GM19452 (cell line): ENCODE measurements at regions not wholly inside any gene's neighbourhood (a gene's known extent, or its start where the extent isn't known, plus 50 kb on each side); places are given as distances from the start of the nearest gene placed in this dataset.
A peak's percentile ranks its signal among the peaks of the same experiment; 100 is the strongest.
"Not testable (repeated sequence)": the region's sequence is repeated elsewhere in the genome, so short reads cannot be mapped to it uniquely, and the experiment has no call there.

Experiments used
- ATAC-seq: cut with Tn5 transposase; IDR thresholded peaks from one replicate; pipeline ENCODE4 v1.9.1; 2021; ENCODE audit not compliant: unreplicated experiment

DNA sequence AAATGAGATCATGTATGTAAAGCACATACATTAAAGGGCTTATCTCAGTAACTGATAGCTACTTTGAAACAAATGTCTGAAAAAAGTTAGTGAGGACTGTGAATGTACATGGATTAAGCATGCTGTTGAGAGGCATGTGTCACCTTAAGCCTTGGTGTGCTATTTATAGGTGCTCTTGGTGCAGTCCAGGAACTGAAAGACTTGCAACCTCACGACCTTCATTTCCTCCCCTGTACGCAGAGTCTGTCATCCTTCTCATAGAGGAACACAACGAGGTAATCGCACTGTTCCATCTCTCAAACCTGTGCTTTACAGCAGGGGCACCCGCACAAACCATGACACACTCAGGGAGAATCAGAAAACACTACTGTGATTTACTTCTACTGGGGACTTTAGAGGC lies 65.6 kb downstream of the UFM1 start:
- peak; percentile 99 for ATAC-seq

DNA sequence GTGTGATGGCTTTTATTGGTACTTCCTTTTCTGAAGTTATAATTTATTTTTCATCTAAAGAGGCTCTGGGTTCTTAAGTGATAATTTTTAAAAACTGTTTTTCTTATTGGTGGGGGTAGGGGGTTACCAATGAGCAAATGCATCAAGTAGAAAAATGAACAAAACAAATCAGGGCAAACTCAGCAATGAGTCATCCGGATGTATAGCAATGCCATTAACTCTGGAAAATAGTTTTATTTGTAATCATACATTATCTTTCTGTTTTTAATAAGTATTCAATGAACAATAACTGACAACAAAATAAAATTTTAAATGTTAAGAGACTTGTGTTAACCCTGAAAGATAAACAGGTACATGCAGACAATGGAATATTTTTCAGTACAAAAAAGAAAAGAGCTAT lies 67.6 kb downstream of the UFM1 start:
- no peak for ATAC-seq

DNA sequence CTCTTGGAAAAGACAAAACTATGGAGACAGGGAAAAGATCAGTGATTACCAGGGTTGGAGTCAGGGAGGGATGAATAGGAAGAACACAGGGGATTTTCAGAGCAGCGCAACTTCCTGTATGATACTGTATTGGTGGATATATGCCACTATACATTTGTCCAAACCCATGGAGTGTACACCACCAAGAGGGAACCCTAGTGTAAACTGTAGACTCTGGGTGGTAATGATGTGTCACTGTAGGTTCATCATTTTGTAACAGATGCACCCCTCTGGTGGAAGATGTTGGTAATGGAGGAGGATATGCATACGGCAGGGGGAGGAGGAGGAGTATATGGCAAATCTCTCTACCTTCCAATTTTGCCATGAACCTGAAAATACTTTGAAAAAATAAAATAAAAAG lies 68.1 kb downstream of the UFM1 start:
- ATAC-seq, result no peak

DNA sequence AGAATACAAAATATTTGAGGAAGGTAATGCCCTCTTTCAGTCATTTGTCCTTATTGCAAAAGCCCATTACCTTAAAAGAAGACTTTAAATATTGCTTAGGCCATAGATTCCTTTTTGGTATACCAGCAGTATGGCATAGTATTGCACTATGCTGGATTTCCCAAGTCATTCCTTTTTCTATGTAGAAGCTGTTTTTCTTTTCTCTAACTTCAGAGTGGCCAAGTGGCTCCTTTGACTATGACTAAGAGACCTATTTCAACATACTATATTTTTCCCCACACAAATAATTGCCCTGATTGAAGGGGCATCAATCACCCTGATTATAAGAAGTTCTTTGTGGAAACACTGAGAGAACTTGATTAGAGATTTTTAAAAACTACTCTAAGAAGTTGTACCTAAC lies 68.6 kb downstream of the UFM1 start:
- ATAC-seq, result no peak

DNA sequence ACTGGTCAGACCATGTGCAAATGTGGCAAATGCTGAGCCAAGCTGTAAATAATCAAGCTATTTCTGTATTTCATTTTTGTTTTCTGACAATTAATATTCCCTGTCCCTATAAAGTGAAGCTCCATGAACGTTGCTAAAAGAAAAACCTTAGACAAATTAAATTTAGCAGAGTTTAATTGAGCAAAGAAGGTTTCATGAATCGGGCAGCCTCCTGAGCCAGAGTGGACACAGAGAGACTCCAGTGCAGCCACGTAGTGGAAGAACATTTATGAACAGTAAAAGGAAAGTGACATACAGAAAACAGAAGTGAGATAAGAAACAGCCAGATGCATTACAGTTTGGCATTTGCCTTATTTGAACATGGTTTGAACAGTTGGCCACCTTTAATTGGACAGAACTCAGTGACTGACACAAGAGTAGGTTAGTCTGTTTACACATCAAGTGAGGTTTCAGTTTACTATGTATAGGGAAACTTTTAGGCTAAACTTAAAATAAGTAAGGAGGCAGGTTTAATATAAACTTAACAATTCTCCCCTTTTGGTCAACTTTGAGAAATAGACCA lies 69.7 kb downstream of the UFM1 start:
- ATAC-seq, result no peak

DNA sequence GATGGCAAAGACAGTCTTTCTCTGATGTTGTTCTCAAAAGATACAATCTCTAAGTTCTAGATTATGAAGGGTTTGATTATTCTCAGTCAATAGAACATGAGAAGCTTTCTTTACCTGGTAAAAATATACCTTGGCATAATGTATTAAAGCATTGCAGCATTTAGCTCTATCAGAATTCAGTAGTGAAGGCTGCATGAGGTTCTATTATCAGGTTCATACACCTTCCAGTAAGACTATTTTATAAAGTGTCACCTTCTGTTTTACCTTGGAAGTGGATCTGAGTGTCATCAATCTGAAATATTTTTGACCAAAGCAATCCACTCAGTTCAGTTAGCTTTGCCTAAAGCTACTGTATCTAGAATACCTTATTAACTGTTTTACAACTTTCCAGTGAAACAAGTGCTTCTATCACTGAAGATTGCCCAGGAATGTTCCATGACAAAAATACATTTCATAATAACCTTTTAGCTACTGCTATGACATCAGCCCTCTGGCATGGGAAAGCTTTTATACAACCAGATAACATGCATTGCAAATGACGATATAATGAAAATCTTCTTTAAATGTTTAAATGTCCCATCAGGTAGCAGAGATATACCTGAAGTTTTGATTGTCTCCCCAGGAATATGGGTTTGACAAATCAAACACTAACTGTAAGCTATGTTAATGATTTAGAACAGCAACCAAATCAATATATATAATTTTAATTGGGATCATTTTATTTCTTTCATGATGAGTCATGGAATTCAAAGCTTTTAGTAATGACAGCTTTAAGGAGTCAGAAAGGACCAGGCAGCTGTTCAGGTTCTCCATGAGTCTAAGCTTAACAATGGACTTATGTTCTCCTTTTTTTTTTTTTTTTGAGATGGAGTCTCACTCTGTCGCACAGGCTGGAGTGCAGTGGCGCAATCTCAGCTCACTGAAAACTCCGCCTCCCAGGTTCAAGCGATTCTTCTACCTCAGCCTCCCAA lies 72.2 kb downstream of the UFM1 start:
- no peak for ATAC-seq

DNA sequence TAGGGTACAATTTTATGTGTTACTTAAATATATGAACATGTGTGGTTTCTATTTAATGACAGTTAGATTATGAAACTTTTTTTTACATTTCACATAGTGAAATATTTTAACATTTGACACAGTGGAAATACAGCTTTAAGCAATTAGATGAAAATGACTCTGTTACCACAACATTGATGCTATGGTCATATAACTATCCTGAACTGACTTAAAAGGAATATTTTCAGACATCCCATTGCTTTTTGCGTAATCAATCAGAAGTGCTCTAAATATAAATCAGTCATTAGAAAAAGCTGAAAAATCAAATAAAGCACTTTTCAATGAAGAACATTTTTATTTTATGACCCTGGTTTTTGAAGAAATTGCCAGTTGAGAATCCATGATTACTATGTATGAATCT lies 80.3 kb downstream of the UFM1 start:
- ATAC-seq, result no peak

DNA sequence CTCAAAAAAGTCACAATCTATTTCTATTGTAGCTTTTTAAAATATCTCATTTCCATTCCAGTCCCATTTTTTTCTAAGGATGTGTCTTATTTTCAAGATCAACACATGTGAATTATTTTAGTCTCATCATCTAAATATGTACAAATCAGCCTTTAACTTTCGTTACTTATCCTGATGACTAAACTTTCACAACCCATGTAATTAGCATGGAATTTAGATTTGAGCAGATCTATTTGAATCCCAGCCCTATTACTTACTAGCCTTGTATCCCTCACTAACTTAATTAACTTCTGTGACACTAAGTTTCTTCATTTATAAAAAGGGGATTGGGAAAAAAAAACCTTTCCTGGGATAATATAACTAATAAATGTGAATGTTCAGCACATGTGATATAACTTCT lies 81.1 kb downstream of the UFM1 start:
- ATAC-seq, result no peak

DNA sequence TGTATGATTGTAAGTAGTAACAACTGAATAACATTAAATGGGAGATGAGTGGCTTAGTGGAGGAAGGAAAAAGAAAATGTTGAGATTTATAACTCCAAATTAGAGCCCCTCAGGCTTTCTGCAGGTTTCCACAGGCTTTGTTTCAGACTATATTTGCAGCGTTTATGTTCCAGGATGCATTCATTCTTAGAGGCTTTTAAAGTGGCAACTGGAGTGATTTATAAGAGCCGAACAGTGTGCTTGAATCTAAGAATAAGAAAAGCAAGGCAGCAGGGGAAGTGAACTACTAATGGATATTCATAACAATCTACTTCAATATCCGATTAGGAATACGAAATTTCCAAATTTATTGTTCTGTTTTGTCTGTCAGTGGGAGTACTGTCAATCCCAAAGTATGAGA lies 91.0 kb downstream of the UFM1 start:
- ATAC-seq, result no peak

DNA sequence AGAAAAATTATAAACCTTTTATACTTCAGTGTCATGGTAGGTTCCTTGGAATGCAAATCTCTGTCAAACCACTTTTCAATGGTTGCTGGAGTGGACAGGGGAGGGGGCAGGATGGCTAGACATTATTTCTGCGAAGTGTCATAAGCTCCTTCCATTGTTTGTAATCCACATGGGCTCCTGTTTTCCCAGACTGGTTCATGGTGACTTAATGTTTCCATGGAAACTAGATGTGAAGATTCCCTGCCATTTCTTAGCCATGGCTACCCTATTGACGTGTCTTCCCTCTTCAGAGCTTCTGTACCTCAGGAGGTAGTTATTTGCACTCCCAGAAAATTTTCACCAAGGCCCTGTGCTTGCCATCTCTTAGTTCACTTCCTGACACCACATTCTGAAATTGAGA lies 95.3 kb downstream of the UFM1 start:
- ATAC-seq, result no peak

DNA sequence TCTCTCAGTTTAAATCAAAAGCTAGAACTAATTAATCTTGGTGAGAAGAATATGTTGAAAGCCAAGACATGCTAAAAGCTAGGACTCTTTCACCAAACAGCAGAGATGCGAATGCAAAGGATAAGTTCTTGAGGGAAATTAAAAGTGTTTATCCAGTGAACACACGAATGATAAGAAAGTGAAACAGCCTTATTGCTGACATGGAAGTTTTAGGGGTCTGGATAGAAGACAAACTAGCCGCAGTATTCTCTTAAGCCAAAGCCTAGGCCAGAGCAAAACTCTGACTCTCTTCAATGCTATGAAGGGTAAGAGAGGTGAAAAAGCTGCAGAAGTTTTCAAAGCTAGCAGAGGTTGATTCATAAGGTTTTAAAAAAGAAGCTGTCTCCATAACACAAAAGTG lies 103.0 kb downstream of the UFM1 start:
- ATAC-seq, result no peak

DNA sequence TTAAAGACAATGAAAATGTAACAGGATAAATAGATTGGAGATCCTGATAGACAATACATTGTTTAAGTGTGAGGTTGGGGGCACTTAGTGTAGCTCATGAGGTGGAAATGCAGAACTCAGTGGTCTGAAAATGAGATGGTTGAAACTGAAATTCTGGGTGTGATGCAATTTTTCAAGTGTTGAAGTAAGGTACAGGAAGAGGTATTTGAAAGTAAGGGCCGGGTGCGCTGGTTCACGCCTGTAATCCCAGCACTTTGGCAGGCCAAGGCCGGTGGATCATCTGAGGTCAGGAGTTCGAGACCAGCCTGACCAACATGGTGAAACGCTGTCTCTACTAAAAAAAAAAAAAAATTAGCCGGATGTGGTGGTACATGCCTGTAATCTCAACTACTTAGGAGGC lies 113.0 kb downstream of the UFM1 start:
- ATAC-seq, result no peak

DNA sequence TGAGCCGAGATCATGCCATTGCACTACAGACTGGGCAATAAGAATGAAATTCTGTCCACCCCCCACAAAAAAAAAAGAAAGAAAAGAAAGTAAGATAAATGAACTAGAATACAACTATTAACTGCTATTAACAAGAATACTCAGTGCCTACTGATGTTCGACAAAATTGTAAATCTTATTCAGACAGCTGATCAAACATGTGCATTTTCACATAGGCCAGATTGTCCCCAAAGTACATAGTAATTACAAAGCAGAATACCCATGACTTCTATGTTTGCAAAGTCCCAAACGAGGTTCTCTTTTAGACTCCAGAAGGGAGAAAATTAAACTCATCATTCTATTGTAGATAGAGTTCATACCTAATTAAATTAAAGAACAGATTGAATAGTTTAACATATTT lies 113.4 kb downstream of the UFM1 start:
- ATAC-seq, result no peak

DNA sequence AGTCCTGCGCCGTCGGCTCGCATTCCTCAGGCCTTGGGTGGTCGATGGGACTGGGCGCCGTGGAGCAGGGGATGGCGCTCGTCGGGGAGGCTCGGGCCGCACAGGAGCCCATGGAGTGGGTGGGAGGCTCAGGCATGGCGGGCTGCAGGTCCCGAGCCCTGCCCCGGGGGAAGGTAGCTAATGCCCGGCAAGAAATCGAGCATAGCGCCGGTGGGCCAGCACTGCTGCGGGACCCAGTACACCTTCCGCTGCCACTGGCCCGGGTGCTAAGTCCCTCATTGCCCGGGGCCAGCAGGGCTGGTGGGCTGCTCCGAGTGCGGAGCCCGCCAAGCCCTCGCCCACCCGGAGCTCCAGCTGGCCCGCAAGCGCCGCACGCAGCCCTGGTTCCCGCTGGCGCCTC lies 122.8 kb downstream of the UFM1 start:
- ATAC-seq, result not testable (repeated sequence)

DNA sequence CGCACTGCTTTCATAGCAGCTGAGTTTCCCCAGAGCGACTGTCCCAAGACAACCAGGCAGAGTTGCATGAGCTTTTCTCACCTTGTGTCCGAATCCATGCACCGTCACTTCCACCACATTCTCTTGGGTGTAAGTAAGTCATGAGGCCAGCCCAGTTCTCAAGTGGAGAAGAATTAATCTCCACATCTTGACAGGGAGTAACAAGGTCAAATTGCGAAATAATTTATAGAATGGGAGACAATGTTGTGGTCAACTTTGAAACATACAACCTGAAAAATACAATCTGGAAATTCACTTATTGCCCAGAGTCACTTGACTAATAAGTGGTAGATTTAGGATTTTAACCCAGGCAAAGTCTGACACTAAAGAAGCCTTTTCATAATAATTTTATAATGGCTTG lies 123.7 kb downstream of the UFM1 start:
- no peak for ATAC-seq

DNA sequence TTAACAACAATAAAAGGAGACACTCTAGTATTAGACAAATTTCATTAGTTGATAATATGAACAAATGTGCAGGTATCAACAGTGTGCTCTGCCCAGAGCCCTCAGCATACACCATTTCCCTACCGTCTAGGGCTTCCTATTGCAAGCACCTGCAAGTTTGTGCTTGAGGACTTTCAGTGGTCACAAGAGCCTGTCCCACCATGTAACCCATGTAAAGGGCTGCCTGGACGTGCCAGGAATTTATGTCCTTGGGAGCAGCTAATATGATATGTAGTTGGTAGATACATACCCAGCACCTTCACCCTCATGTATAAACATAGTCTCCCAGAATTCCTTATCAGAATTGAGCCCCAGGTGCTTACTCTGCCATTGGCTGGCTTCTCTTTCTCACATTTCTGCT lies 128.0 kb downstream of the UFM1 start:
- no peak for ATAC-seq

DNA sequence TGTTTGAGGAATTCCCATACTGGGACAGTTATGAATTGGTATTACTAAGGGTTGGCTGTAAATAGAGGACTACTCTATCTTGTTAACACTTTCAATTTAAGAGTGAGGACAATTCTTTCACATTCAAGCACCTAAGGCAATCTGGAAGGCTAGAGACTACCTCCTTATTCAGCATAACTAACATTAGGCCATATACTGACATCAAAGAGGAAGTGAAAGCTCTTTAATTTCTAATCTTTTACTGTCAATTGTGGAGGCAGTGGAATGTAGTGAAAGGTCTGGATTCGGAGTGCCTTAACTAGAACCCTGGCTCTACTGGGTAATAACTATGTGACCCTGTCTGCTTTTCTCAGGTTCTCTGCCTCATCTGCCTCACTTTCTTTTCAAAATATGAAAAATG lies 134.0 kb downstream of the UFM1 start:
- ATAC-seq, result no peak

DNA sequence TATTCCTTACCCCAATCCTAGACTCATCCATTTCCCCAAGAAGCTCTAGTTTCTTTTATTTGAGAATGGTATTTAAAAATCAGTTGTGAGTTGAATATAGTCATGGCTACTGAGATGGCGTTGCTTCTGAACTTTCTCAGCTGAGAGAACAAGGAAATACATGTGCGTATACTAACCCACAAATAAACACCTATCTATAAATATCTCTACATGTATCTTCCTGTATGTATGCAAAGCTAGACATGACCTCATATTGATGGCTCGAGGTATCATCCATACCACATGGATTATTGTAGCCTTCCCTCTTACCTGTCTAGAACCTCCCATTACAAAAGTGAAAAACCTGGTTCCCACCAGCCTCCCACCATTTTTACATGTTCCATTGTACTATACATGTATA lies 141.0 kb downstream of the UFM1 start:
- no peak for ATAC-seq

DNA sequence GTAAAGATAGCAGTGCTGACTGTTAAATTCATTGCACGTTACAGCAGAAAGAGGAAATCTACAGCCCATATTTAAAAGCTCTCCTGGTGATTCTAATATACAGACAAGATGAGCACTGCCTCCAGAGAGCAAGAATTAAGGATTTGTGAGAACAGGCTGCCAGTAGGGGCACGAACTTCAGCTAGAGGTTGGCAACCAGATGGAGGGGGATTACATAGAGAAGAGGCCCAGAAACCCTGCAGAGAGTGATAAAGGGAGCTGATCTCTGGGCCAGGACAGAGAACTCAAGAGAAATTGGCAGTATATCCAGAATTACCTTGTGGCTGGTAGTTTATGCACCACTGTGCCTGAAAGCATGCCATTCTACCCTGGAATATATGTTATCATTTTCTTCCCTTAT lies 144.8 kb downstream of the UFM1 start:
- no peak for ATAC-seq

DNA sequence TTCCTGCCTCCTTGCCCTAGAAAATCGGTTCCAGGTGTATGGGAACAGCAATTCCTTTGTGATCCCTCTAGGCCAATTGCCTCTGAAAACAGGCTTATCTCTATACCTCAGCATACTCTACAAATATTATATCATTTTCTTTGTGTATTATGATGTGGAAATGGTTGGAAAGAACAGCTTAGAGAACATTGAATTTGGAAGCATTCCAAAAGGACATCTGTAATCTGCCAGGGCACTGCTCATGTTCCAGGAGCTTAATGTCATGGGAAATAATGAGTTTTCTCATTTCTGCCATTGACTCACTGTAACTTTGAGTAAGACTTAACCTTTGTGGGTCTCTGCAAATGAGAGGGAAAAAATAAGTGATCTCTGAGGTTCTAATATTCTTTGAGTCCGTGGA lies 147.3 kb downstream of the UFM1 start:
- no peak for ATAC-seq

DNA sequence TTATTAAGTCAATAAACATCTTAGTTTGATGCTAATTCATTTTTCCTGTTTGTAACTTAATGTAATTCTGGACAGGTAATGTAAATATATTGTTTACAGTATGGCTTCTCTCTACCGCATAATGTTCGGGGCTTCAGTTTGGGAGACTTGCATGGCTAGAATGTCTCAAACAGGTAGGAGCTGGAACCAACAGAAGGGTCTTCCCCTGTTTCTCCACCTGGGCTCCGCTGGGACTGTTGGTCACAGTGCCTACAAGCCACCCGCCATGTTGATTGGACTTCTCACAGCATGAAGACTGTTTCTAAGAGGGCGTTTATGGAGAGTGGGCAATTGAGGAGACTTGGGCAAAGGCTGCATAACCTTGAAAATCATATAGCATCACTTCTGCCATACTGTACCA lies 148.6 kb downstream of the UFM1 start:
- no peak for ATAC-seq

DNA sequence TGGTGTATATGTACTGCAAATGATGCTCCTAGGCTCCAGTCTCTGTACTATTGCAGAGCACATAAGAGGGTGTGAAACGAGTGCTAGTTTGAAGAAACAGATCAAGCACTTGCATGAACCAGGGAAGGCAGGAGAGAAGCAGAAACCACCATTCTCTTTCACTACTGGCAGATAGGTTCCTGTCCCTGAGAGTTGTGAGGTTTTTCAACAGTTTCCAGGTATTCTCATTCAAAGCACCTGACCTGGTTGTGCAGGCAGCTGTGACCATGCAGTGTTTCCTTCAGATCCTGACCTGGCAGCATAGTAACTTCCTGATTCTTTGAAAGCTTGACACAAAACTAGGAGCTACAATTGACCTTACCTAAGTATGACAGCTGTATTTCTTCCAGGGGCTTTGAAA lies 164.9 kb downstream of the UFM1 start:
- ATAC-seq, result no peak

DNA sequence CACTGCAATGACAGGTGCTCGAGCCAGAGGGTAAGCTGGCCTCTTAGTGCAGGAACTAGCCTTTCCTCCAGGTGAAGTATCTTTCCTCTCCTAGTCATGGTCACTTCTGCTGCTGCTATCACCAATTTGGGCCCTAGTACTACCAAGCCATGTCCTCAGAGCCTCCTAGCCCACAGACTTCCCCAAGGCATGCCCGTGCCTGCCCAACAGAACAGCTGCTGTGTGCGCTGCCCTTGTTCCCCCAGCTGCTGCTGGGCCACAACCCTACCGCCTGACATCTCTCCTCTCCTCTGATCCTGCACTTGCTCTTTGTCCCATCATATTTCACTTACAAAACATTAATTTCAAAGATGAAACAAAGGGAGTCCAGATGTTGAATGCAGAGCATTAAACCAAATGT lies 168.5 kb upstream of the FREM2 start:
- no peak for ATAC-seq
